ENCODE measurements at regions not wholly inside any gene's neighbourhood (a gene's known extent, or its start where the extent isn't known, plus 50 kb on each side); places are given as distances from the start of the nearest gene placed in this dataset.
A peak's percentile ranks its signal among the peaks of the same experiment; 100 is the strongest.
"Not testable (repeated sequence)": the region's sequence is repeated elsewhere in the genome, so short reads cannot be mapped to it uniquely, and the experiment has no call there.

DNA sequence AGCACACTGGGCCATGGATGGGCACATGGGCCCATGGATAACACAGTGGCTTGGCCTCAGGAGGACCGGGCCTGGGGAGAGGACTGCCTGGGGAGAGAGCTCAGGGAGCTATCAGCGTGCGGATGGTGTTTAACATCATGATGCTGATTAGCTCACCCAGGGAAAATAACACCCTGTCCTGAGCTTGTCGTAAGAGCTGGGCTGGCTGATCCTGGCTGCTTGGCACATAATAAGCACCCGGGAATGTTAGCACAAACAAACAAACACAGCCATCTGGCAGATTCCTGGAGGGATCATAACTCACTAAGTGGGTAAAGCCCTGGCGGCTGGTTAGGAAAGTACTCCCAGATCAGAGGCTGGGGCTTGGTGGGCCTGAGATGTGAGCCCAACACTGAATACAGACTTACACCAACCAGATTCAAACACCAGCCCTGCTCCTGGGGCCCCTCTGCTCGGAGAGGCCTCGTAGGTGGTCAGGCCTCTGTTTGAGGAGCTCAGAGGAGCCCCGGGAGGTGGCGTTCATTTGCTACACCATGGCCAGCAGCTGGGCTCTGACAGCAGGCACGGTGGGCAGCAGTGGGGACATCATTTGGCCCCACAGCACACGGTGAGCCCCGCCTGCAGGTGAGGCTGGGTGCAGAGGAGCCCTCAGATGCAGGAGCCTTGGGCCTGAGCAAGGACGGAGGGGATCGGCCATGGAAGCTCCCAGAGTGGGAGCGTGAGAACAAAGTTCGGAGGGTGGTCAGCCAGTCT lies 193.4 kb upstream of the HDAC4 start:
- TF ChIP-seq, protein P1, sequence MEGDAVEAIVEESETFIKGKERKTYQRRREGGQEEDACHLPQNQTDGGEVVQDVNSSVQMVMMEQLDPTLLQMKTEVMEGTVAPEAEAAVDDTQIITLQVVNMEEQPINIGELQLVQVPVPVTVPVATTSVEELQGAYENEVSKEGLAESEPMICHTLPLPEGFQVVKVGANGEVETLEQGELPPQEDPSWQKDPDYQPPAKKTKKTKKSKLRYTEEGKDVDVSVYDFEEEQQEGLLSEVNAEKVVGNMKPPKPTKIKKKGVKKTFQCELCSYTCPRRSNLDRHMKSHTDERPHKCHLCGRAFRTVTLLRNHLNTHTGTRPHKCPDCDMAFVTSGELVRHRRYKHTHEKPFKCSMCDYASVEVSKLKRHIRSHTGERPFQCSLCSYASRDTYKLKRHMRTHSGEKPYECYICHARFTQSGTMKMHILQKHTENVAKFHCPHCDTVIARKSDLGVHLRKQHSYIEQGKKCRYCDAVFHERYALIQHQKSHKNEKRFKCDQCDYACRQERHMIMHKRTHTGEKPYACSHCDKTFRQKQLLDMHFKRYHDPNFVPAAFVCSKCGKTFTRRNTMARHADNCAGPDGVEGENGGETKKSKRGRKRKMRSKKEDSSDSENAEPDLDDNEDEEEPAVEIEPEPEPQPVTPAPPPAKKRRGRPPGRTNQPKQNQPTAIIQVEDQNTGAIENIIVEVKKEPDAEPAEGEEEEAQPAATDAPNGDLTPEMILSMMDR (IDR thresholded peaks at IDR 0.05), result no peak
- TF ChIP-seq EP300 (IDR thresholded peaks at IDR 0.05), result no peak
- TF ChIP-seq POLR2A (IDR thresholded peaks at IDR 0.05), result no peak
- Histone ChIP-seq H3K27me3 (no peaks in the 10 kb centered on the region), H3K36me3 (no peaks in the 10 kb centered on the region), H3K4me1 (peaks cover 0 to 2% (median 0%) of the 10 kb centered on the region in 4 donors), H3K27ac (no peak overlapping the region), H3K9me3 (no peaks in the 10 kb centered on the region), H3K4me3 (no peak overlapping the region)
- 81 to 89% methylated on average over 13 to 16 of the region's 17 CpGs for WGBS, 2 donors
- DNase-seq (ENCODE audit: low spot score in 2 of 2), result peak in 1 of 2 donors; percentile 5

- WGBS, 2 donors, result 93 to 94% methylated on average over 6 of the region's 6 CpGs
- Histone ChIP-seq H3K9me3 (no peaks in the 10 kb centered on the region), H3K4me1 (peaks cover 0 to 3% (median 0%) of the 10 kb centered on the region in 4 donors), H3K4me3 (no peak overlapping the region), H3K27ac (no peak overlapping the region), H3K27me3 (no peaks in the 10 kb centered on the region), H3K36me3 (no peaks in the 10 kb centered on the region)
- TF ChIP-seq POLR2A (IDR thresholded peaks at IDR 0.05) (no peak), EP300 (IDR thresholded peaks at IDR 0.05) (no peak)
- TF ChIP-seq, protein P1 (IDR thresholded peaks at IDR 0.05), result no peak
- DNase-seq (ENCODE audit: low spot score in 2 of 2), result no peak
Measured at GRCh38 chr2:239593455-239593854, 192.6 kb upstream of the HDAC4 start.

DNA sequence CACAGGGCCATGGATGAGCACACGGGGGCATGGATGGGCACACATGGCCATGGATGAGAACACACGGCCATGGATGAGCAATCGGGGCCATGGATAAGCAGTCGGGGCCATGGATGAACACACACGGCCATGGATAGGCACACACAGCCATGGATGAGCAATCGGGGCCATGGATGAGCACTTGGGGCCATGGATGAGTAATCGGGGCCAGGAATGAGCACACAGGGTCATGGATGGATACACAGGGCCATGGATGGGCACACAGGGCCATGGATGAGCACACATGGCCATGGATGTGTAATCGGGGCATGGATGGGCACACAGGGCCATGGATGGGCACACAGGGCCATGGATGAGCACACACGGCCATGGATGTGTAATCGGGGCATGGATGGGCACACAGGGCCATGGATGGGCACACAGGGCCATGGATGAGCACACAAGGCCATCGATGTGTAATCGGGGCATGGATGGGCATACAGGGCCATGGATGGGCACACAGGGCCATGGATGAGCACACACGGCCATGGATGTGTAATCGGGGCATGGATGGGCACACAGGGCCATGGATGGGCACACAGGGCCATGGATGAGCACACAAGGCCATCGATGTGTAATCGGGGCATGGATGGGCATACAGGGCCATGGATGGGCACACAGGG lies 191.9 kb upstream of the HDAC4 start:
- H3K36me3 ChIP-seq; H3K9me3 ChIP-seq; H3K4me1 ChIP-seq; DNase-seq (ENCODE audit: low spot score in 2 of 2); H3K27me3 ChIP-seq; H3K27ac ChIP-seq; H3K4me3 ChIP-seq: not testable (repeated sequence)
- 89 to 92% methylated on average over 12 to 14 of the region's 16 CpGs for WGBS, 2 donors

GRCh38 chr2:239590995-239591915 lies 190.4 kb upstream of the HDAC4 start:
- H3K27me3 ChIP-seq, result peaks cover 0 to 4% of the 10 kb centered on the region in 2 donors
- no peaks in the 10 kb centered on the region for H3K36me3 ChIP-seq
- peaks cover 0 to 3% (median 0%) of the 10 kb centered on the region in 4 donors for H3K4me1 ChIP-seq
- TF ChIP-seq EP300 (IDR thresholded peaks at IDR 0.05) (no peak), POLR2A (IDR thresholded peaks at IDR 0.05) (no peak)
- TF ChIP-seq, protein P1 (IDR thresholded peaks at IDR 0.05), result no peak
- H3K9me3 ChIP-seq, result no peaks in the 10 kb centered on the region
- no peak for DNase-seq (ENCODE audit: low spot score in 2 of 2)
- H3K4me3 ChIP-seq, result no peak overlapping the region
- no peak overlapping the region for H3K27ac ChIP-seq
- 91 to 94% methylated on average over 18 to 21 of the region's 21 CpGs for WGBS, 2 donors

DNA sequence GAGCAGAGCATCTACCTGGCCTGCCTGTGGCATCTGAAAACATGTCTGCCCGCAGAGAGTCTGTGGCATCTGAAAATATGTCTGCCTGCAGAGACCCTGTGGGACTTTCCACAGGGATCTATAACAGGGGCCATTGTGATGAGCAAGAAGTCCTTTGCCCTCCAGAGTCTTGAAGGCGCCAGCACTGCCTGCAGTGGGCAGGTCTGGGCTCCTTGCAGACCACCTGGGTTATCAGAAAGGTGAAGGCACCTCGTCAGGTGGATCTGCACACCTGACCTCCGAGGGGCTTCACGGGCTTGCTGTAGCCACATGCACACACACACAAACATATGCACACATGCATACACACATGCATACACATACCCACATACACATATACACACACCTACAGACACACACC lies 189.5 kb upstream of the HDAC4 start:
- 88 to 93% methylated on average over 4 of the region's 5 CpGs for WGBS, 2 donors
- H3K36me3 ChIP-seq, result no peaks in the 10 kb centered on the region
- peaks cover 0 to 3% (median 0%) of the 10 kb centered on the region in 4 donors for H3K4me1 ChIP-seq
- no peak overlapping the region for H3K27ac ChIP-seq
- H3K9me3 ChIP-seq, result no peaks in the 10 kb centered on the region
- no peak for DNase-seq (ENCODE audit: low spot score in 2 of 2)
- H3K27me3 ChIP-seq, result peaks cover 0 to 4% of the 10 kb centered on the region in 2 donors
- TF ChIP-seq EP300 (IDR thresholded peaks at IDR 0.05) (no peak), POLR2A (IDR thresholded peaks at IDR 0.05) (no peak)
- TF ChIP-seq, protein P1 (IDR thresholded peaks at IDR 0.05), result no peak
- H3K4me3 ChIP-seq, result no peak overlapping the region

Measured in tibial nerve (tissue), 4 donors.